ENCODE measurements at regions not wholly inside any gene's neighbourhood (a gene's known extent, or its start where the extent isn't known, plus 50 kb on each side); places are given as distances from the start of the nearest gene placed in this dataset.
"Not testable (repeated sequence)": the region's sequence is repeated elsewhere in the genome, so short reads cannot be mapped to it uniquely, and the experiment has no call there.

GRCh38 chr1:191371626-191372025 is 786.6 kb upstream of the RGS18 start:
- no peak for DNase-seq

GRCh38 chr1:191388283-191388682 is 770.0 kb upstream of the RGS18 start:
- no peak for DNase-seq

- no peak for DNase-seq
Measured at GRCh38 chr1:191396622-191397021, 761.6 kb upstream of the RGS18 start.

DNA sequence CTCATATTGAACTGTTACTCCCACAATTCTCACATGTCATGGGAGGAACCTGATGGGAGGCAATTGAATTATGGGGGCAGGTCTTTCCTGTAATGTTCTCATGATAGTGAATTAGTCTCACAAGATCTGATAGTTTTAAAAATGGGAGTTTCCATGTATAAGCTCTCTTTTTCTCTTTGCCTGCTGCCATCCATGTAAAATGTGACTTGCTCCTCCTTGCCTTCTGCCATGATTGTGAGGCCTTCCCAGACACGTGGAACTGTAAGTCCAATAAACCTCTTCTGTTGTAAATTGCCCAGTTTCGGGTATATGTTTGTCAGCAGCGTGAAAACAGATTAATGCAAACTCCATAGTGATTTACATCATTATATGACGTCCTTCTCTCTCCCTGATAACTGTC is 759.7 kb upstream of the RGS18 start:
- no peak for DNase-seq

DNA sequence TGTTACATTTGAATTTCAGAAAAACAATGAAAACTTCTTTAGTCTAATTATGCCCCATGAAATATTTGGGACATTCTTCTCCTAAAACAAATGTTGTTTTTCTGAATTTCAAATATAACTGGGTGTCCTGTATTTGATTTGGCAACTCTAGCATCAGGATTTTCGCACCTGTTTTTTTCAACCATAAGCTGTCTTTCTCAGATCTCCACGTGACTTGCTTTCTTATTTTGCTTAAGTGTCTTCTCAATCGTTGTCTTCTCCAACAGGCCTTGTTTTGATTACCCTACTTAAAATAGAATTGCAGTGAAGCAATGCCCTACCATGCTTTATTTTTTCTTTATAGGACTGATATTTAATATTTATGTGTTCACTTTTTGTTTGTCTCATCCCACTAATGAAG is 752.8 kb upstream of the RGS18 start:
- no peak for DNase-seq

DNA sequence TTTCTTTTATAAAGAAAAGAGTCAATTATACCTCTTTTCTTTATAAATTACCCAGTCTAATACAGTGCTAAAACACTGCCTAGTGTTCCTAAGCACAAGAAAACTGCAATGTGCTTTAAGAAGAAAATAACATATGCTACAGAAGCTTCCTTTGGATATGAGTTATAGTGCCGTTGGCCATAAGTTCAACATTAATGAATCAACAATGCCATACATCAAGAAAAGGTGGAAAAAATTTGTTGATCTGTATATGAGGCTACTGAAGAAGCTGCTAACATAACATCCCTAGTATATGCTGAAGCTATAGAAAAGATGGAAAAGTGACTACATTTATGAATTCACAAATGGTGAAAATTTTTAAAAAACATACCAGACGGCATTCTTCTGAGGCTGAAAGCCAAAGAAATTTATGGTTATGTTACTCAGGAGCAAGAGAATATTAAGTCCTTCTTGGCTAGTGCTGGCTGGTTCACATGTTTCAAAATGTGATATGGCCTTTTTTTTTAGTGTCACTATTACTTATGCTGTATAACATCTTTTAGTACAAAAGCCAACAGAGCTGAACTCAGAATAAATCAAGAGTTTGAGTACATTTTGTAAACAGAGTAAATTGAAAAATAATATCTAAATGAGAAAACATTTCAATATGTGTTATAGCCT is 743.2 kb upstream of the RGS18 start:
- DNase-seq, result no peak

- DNase-seq, result no peak
Measured at GRCh38 chr1:191419842-191420241, 738.4 kb upstream of the RGS18 start.

DNA sequence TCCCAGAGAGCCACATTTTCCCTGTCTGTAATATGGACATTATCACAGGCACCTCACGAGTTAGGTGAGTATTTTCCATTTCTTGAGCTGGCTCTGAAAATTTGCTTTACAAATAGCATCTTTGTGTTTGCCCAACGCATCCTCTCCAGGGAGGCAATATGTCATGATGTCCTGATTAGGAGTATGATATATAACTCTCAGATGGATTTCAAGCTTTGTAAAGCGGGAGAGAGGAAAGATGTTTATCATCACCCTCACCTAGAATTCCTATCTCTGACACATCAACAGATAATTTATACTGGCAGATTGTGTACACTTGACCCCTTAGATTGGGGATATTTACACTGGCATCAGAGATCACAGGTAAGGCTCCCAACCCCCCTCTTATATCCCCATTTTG is 730.7 kb upstream of the RGS18 start:
- DNase-seq, result no peak

DNA sequence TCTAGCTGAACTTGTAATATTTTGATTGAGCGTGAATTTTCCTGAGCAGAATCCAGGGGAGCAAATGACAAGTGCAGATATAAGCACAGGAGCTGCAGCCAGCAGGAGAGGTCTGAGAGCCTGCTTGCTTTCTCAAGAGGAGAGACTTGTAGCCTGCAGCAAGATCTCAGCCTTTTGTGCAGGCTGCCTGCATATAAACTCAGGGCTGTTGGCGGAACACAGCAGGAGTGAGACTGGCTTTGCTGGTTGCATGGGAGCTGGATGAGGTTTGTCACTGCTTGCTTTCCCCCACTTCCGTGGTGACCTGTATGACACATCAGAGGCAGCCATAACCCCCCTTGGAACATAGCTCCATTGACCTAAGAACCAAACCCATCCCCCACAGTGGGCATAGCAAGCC is 725.4 kb upstream of the RGS18 start:
- no peak for DNase-seq

- no peak for DNase-seq
Measured at GRCh38 chr1:191438979-191439378, 719.3 kb upstream of the RGS18 start.

- DNase-seq, result not testable (repeated sequence)
Measured at GRCh38 chr1:191448279-191448678, 710.0 kb upstream of the RGS18 start.

DNA sequence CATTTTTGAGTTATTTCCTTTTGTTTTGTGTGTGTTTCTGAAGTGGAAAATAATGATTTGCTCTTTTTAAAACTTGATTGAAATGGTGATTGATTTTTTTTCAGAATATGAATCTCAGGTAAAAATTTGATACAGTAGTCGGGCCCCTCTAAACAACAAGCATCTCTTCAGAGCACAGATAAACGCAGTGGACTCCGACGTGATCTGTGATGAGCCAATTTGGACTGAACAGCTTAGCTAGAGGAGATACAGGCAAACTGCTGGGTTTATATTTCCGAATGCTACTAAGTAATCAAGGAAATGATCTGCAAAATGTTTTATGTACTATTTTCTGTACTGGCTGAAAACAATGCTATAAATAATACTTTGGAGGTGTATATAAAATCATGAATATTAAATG is 705.7 kb upstream of the RGS18 start:
- DNase-seq, result no peak

- DNase-seq, result no peak
Measured at GRCh38 chr1:191453487-191453886, 704.8 kb upstream of the RGS18 start.

GRCh38 chr1:191457889-191458288 is 700.4 kb upstream of the RGS18 start:
- DNase-seq, result no peak

DNA sequence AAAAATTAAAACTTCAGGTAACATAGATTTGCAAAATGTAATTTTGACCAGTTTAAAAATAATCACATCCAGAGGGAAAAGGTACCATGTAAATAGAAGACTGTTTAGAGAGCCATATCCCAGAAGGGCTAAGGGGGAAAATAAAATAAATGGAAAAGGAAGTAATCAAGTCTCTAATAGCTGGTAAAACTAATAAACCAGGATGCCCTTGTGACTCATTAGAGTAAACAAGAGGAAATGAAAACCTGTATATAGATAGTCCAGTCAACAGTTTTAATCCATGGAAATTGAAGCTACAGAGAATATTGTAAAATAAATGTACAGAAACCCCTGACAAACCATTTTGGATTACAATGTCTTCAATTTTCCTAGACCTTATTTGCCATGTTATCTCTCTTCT is 698.0 kb upstream of the RGS18 start:
- no peak for DNase-seq

DNA sequence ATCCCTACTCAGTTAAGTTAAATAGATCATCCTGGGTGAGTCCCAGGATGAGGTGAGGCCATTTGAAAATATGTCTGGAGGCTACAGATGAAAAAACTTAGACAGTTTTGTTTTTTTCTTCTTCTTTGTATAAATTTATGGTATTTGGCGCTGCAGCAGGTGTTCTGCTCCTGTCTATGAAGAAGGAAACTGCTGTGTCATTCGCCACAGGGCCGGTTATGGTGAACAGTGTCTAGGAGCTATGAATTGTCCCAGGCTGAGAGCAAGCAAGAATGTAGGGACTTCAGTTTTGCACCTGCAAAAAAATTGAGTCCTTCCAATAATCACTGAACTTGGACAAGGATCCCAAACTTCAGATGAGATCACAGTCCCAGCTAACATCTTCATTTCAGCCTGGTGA is 674.3 kb upstream of the RGS18 start:
- DNase-seq, result no peak

DNA sequence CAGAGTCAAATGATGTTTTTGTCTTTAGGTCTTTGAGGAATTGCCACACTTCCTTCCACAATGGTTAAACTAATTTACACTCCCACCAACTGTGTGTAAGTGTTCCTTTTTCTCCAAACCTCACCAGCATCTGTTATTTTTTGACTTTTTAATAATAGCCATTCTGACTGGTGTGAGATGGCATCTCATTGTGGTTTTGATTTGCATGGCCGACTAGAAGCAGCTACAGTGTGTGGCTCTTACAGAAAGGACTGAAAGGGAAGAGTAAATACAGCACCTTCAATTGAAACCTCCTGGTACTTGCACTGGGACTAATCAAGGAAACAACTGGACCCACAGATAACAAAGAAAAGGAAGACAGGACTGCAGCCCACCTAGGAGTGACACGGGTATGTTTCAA is 668.0 kb upstream of the RGS18 start:
- no peak for DNase-seq

- no peak for DNase-seq
Measured at GRCh38 chr1:191495040-191495439, 663.2 kb upstream of the RGS18 start.

DNA sequence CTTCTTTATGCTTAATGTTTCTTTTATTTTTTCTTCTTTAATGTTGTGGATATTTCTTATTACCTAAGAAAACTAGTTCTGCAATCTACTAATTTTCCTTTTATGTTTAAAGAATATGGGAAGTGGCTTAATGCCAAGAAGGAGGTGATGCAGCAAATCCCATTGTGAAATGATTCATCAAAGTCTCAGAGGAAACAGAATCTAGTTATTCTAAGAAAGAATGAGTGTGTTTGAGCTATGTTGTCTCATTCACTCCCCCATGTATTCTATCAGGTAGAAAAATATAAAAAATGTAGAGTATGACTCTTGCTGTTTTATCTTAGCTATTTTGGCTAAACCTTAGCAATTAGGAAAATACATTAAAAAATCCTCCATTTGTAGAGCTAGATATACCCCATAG is 659.9 kb upstream of the RGS18 start:
- no peak for DNase-seq

DNA sequence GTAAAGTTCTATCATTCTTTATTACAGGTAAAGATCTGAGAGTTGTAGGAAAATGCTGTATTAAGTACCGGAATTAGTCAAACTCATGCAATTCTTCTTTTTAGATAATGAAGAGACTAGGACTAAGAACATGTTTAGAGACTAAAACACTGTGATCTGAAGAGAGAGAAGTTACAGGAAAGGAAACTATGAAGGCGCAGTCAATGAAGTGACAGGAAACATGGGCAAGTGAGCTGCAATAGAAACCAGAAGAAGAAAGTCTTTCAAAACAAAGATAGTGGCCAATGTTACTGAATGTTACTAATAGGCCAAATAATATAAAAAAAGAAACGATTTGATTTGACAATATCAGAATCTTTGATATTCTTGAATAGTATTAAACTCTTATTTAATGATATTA is 659.4 kb upstream of the RGS18 start:
- DNase-seq, result no peak

DNA sequence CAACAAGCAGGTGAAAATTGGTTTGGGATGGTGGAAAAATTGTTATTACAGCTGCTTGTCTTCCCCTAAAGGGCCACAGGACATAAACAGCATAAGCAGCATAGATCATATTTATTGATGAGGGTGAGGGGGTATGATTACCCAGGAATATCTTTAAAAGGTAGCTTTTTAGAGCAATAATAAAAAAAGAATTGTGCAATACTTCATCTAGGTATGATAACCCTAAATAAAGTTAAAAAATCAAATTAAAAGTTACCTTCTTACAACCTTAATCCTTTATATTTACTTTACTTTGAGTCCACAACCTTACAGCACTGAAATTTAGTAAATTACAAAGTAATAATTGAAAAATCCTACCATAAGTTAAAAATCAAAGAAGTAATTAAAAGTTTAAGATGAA is 653.3 kb upstream of the RGS18 start:
- DNase-seq, result no peak

DNA sequence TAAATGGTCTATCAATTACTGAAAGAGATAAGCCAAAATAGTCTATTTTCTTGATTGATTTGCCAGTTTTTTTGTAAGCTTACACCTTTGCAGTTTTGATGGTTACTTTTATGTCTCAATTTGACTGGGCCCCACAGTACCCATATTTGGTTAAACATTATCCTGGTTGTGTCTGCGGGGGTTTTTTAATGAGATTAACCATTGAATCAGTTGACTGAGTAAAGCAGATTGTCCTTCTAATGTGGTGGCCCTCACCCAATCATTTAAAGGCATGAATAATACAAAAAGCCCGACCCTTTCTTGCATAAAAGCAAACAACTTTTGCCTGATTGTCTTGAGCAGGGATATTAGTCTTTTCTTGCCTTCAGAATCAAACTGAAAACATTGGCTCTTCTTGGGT is 650.0 kb upstream of the RGS18 start:
- no peak for DNase-seq

GRCh38 chr1:191511480-191511879 is 646.8 kb upstream of the RGS18 start:
- DNase-seq, result not testable (repeated sequence)

- no peak for DNase-seq
Measured at GRCh38 chr1:191517826-191518225, 640.4 kb upstream of the RGS18 start.

- no peak for DNase-seq
Measured at GRCh38 chr1:191519519-191519918, 638.7 kb upstream of the RGS18 start.

GRCh38 chr1:191520345-191520744 is 637.9 kb upstream of the RGS18 start:
- DNase-seq, result no peak

Data from NCI-H2081 treated with DMSO at 0.1 percent for 48 hours (cell line).